Karpas-422 (cell line): ENCODE measurements at regions not wholly inside any gene's neighbourhood (a gene's known extent, or its start where the extent isn't known, plus 50 kb on each side); places are given as distances from the start of the nearest gene placed in this dataset.

ENCODE experiments used
- DNase-seq: peaks from one replicate; pipeline ENCODE4 v3.0.0-alpha.2; 2015
- H2AFZ ChIP-seq: fragments of 200-600 bp; sonication (generic); 2 replicates; pipeline ENCODE4 v1.6.1; 2014; ENCODE audit warnings: antibody characterized with exemption, low read length, mixed read lengths
- H3K27ac ChIP-seq: fragments of 200-600 bp; sonication (generic); 2 replicates; pipeline ENCODE4 v1.5.1; 2014; ENCODE audit warnings: mild to moderate bottlenecking, low read length, moderate library complexity
- H3K27me3 ChIP-seq: fragments of 200-600 bp; sonication (generic); 2 replicates; pipeline ENCODE4 v1.6.1; 2014; ENCODE audit warnings: low read length, mixed read lengths
- H3K36me3 ChIP-seq: fragments of 200-600 bp; sonication (generic); 2 replicates; pipeline ENCODE4 v1.6.1; 2014; ENCODE audit warnings: low read length, mixed read lengths; ENCODE audit not compliant: insufficient read depth
- H3K4me1 ChIP-seq: fragments of 200-600 bp; sonication (generic); 2 replicates; pipeline ENCODE4 v1.6.1; 2014; ENCODE audit warnings: mild to moderate bottlenecking, low read length, mixed read lengths
- H3K4me2 ChIP-seq: fragments of 200-600 bp; sonication (generic); 2 replicates; pipeline ENCODE4 v1.6.1; 2014; ENCODE audit warnings: low read length, low read depth, mild to moderate bottlenecking; ENCODE audit not compliant: poor library complexity, severe bottlenecking
- H3K4me3 ChIP-seq: fragments of 200-600 bp; sonication (generic); 2 replicates; pipeline ENCODE4 v1.5.1; 2014; ENCODE audit warnings: mild to moderate bottlenecking, antibody characterized with exemption, low read length, mixed read lengths
- H3K79me2 ChIP-seq: fragments of 200-600 bp; sonication (generic); 2 replicates; pipeline ENCODE4 v1.6.1; 2014; ENCODE audit warnings: mild to moderate bottlenecking, low read length, mixed read lengths
- H3K9ac ChIP-seq: fragments of 200-600 bp; sonication (generic); 2 replicates; pipeline ENCODE4 v1.6.0; 2014; ENCODE audit warnings: low read length
- H3K9me2 ChIP-seq: fragments of 200-600 bp; sonication (generic), shearing (Covaris generic); replicated peaks from 2 replicates; pipeline ENCODE4 v1.6.0; 2014; ENCODE audit warnings: mild to moderate bottlenecking, low read length, moderate library complexity; ENCODE audit not compliant: insufficient read depth
- H3K9me3 ChIP-seq: fragments of 300-700, 200-600 bp; sonication (generic); 2 replicates; pipeline ENCODE4 v1.6.1; 2014; ENCODE audit warnings: low read length, mixed read lengths
- H4K20me1 ChIP-seq: fragments of 200-600 bp; sonication (generic); 2 replicates; pipeline ENCODE4 v1.6.1; 2014; ENCODE audit warnings: mild to moderate bottlenecking, antibody characterized with exemption, low read length, low read depth; ENCODE audit not compliant: insufficient read depth

DNA sequence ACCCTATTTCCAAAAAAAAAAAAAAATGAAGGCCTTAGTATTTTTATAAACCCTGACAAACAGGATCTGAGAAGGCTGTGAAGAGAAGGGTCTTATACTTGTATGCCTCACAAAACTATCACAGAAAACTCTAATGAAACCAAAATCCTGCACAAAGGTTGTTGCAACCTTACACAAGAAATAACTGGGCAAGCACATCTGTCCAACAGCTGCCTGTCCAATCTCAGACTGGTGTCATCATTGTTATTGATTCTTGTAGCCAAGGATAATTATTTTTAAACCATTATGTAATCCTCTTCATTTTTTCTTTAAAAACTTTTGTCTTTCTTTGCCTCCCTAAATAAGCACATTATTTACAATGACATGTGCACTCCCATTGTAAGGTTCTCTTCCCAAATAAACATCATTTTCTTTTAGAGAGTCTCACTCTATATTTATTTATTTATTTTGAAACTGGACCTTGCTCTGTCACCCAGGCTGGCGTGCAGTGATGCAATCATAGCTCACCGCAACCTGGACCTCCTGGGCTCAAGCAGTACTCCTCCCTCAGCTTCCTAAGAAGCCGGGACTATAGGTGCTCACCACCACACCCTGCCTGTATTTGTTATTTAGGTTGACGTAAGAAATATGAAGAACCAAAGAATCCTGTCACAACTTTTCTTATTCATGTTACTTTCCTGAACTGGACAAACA lies 697.1 kb downstream of the DOK5 start:
- H3K27ac ChIP-seq, result no peak overlapping the region
- H3K36me3 ChIP-seq, result no peaks in the 10 kb centered on the region
- H4K20me1 ChIP-seq, result no peaks in the 10 kb centered on the region
- no peaks in the 10 kb centered on the region for H3K27me3 ChIP-seq
- H3K4me3 ChIP-seq, result no peak overlapping the region
- DNase-seq, result no peak
- H3K4me1 ChIP-seq, result no peaks in the 10 kb centered on the region
- no peak overlapping the region for H2AFZ ChIP-seq
- H3K4me2 ChIP-seq, result no peak overlapping the region
- H3K9me2 ChIP-seq, result no peaks in the 10 kb centered on the region
- H3K9me3 ChIP-seq, result peaks cover 35% of the 10 kb centered on the region
- no peak overlapping the region for H3K9ac ChIP-seq
- H3K79me2 ChIP-seq, result no peaks in the 10 kb centered on the region

DNA sequence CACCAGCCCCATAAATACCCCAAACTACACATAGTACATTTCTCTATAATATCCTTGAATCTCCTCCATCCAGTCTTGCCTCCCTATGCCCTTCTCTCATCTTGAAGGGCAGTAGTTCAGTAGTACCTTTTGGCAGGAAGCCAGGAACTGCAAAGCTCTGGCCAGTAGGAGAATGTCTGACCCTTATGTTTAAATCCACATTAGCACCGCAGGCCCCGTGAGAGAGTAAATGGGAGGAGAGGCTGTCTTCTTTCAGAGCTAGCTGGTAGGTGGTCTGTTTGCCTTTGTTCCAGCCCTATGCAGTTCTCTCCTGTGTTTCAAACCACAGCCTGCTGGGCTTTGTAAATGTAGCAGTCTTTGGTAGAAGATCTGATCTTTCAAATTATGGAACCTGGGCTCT lies 690.7 kb downstream of the DOK5 start:
- no peaks in the 10 kb centered on the region for H3K79me2 ChIP-seq
- H2AFZ ChIP-seq, result no peak overlapping the region
- H3K9me2 ChIP-seq, result no peaks in the 10 kb centered on the region
- peaks cover 48% of the 10 kb centered on the region for H3K9me3 ChIP-seq
- H4K20me1 ChIP-seq, result no peaks in the 10 kb centered on the region
- H3K4me3 ChIP-seq, result no peak overlapping the region
- no peak overlapping the region for H3K4me2 ChIP-seq
- no peak for DNase-seq
- H3K27ac ChIP-seq, result no peak overlapping the region
- H3K27me3 ChIP-seq, result no peaks in the 10 kb centered on the region
- no peaks in the 10 kb centered on the region for H3K4me1 ChIP-seq
- no peaks in the 10 kb centered on the region for H3K36me3 ChIP-seq
- no peak overlapping the region for H3K9ac ChIP-seq

GRCh38 chr20:55160996-55161395 lies 685.6 kb downstream of the DOK5 start:
- Histone ChIP-seq H4K20me1 (no peaks in the 10 kb centered on the region), H3K4me2 (no peak overlapping the region), H3K9me2 (no peaks in the 10 kb centered on the region), H3K9me3 (peaks cover 51% of the 10 kb centered on the region), H3K79me2 (no peaks in the 10 kb centered on the region), H3K36me3 (no peaks in the 10 kb centered on the region), H2AFZ (no peak overlapping the region), H3K4me3 (no peak overlapping the region), H3K27ac (no peak overlapping the region), H3K27me3 (no peaks in the 10 kb centered on the region), H3K4me1 (no peaks in the 10 kb centered on the region), H3K9ac (no peak overlapping the region)
- DNase-seq, result no peak

- Histone ChIP-seq H3K9me2 (no peaks in the 10 kb centered on the region), H3K36me3 (no peaks in the 10 kb centered on the region), H3K27me3 (no peaks in the 10 kb centered on the region), H3K27ac (no peak overlapping the region), H3K9ac (no peak overlapping the region), H3K79me2 (no peaks in the 10 kb centered on the region), H4K20me1 (no peaks in the 10 kb centered on the region), H3K9me3 (peaks cover 50% of the 10 kb centered on the region), H2AFZ (no peak overlapping the region), H3K4me3 (no peak overlapping the region), H3K4me1 (no peaks in the 10 kb centered on the region), H3K4me2 (no peak overlapping the region)
- no peak for DNase-seq
These were observed 684.6 kb downstream of the DOK5 start for GRCh38 chr20:55160037-55160436.

- H3K79me2 ChIP-seq, result no peaks in the 10 kb centered on the region
- peaks cover 43% of the 10 kb centered on the region for H3K9me3 ChIP-seq
- no peaks in the 10 kb centered on the region for H3K4me1 ChIP-seq
- H3K4me3 ChIP-seq, result no peak overlapping the region
- H3K36me3 ChIP-seq, result no peaks in the 10 kb centered on the region
- H3K27ac ChIP-seq, result no peak overlapping the region
- H4K20me1 ChIP-seq, result no peaks in the 10 kb centered on the region
- H3K9ac ChIP-seq, result no peak overlapping the region
- H3K4me2 ChIP-seq, result no peak overlapping the region
- H3K27me3 ChIP-seq, result no peaks in the 10 kb centered on the region
- no peak for DNase-seq
- no peak overlapping the region for H2AFZ ChIP-seq
- H3K9me2 ChIP-seq, result no peaks in the 10 kb centered on the region
These were observed 683.8 kb downstream of the DOK5 start for GRCh38 chr20:55159230-55159629.

DNA sequence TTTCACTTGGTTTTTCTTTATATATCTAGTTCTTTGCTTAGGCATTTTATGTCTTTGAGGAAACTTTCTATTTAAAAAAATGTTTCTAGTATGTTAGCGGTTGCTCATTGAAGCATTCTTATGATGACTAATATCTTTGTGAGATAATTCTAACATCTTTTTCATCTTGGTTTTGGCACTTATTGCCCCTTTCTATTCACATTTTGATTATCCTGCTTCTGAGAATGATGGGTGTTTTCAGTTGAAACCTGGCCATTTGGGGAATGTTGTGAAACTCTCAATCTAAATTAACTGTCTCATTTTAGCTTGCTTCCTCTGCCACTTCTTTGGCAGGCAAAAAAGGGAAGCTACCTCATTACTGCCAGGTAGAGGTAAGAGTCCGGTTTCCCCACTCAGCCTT lies 683.1 kb downstream of the DOK5 start:
- Histone ChIP-seq H3K79me2 (no peaks in the 10 kb centered on the region), H3K36me3 (no peaks in the 10 kb centered on the region), H4K20me1 (no peaks in the 10 kb centered on the region), H3K27me3 (no peaks in the 10 kb centered on the region), H3K9me3 (peaks cover 43% of the 10 kb centered on the region), H3K27ac (no peak overlapping the region), H3K4me2 (no peak overlapping the region), H3K9ac (no peak overlapping the region), H3K9me2 (no peaks in the 10 kb centered on the region), H3K4me3 (no peak overlapping the region), H3K4me1 (no peaks in the 10 kb centered on the region), H2AFZ (no peak overlapping the region)
- DNase-seq, result no peak

DNA sequence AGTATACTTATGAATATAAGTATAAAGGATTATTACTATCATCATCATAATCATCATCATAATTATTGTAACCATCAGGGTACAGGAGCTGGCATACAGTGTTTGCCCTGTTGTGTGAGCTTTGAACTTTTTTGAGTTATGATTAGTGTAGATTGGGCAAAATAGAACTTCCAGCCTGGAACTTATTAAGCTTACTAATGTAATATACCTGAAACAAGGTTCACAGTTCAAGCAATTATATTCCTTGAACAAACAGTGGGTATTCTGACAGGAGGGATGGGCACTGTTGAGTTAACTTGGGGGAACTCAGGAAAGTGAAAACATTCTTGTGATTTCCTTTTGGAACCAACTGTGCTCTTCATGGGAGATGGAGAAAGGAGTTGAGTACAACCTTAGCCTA lies 680.0 kb downstream of the DOK5 start:
- Histone ChIP-seq H3K4me1 (no peaks in the 10 kb centered on the region), H3K79me2 (no peaks in the 10 kb centered on the region), H3K27me3 (no peaks in the 10 kb centered on the region), H3K9ac (no peak overlapping the region), H3K9me2 (no peaks in the 10 kb centered on the region), H4K20me1 (no peaks in the 10 kb centered on the region), H3K36me3 (no peaks in the 10 kb centered on the region), H3K27ac (no peak overlapping the region), H3K4me2 (no peak overlapping the region), H2AFZ (no peak overlapping the region), H3K4me3 (no peak overlapping the region), H3K9me3 (peaks cover 35% of the 10 kb centered on the region)
- DNase-seq, result no peak

GRCh38 chr20:55153001-55153645 lies 677.7 kb downstream of the DOK5 start:
- H3K9ac ChIP-seq, result no peak overlapping the region
- no peak overlapping the region for H2AFZ ChIP-seq
- H3K9me2 ChIP-seq, result no peaks in the 10 kb centered on the region
- H3K4me2 ChIP-seq, result no peak overlapping the region
- no peaks in the 10 kb centered on the region for H4K20me1 ChIP-seq
- peaks cover 18% of the 10 kb centered on the region; the same call in 1 of the 2 replicates for H3K9me3 ChIP-seq
- H3K4me3 ChIP-seq, result no peak overlapping the region
- no peak for DNase-seq
- no peak overlapping the region for H3K27ac ChIP-seq
- H3K4me1 ChIP-seq, result no peaks in the 10 kb centered on the region
- H3K79me2 ChIP-seq, result no peaks in the 10 kb centered on the region
- no peaks in the 10 kb centered on the region for H3K36me3 ChIP-seq
- no peaks in the 10 kb centered on the region for H3K27me3 ChIP-seq
